ENCODE measurements at regions not wholly inside any gene's neighbourhood (a gene's known extent, or its start where the extent isn't known, plus 50 kb on each side); places are given as distances from the start of the nearest gene placed in this dataset.

DNA sequence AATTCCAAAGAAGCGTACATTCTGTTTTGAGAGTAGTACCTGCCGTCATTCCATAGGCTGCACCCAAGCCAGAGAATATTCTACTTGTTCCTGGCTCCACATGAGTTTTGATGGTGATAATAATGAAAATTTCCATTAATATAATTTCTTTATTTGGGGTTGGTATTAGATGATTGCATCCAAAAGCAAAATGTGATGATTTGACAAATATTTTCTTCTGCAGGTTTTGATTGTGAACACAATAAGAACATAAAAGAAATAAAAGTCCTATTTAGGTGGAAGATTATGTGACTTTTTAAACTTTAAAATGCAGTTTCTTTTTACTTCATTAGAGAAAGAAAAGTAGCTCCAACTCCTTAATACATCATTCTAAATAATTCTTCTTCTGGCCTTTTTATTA is 284.8 kb upstream of the FMN2 start:
- TF ChIP-seq, protein P1, sequence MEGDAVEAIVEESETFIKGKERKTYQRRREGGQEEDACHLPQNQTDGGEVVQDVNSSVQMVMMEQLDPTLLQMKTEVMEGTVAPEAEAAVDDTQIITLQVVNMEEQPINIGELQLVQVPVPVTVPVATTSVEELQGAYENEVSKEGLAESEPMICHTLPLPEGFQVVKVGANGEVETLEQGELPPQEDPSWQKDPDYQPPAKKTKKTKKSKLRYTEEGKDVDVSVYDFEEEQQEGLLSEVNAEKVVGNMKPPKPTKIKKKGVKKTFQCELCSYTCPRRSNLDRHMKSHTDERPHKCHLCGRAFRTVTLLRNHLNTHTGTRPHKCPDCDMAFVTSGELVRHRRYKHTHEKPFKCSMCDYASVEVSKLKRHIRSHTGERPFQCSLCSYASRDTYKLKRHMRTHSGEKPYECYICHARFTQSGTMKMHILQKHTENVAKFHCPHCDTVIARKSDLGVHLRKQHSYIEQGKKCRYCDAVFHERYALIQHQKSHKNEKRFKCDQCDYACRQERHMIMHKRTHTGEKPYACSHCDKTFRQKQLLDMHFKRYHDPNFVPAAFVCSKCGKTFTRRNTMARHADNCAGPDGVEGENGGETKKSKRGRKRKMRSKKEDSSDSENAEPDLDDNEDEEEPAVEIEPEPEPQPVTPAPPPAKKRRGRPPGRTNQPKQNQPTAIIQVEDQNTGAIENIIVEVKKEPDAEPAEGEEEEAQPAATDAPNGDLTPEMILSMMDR (IDR thresholded peaks at IDR 0.05 in 4 of 5, conservative IDR thresholded peaks at IDR 0.05 in 1 of 5): no peak
- no peak for TF ChIP-seq POLR2A (IDR thresholded peaks at IDR 0.05)

Data from gastrocnemius medialis (tissue), 4 donors.